HG02973 (cell line): ENCODE measurements at regions not wholly inside any gene's neighbourhood (a gene's known extent, or its start where the extent isn't known, plus 50 kb on each side); places are given as distances from the start of the nearest gene placed in this dataset.
A peak's percentile ranks its signal among the peaks of the same experiment; 100 is the strongest.
"Not testable (repeated sequence)": the region's sequence is repeated elsewhere in the genome, so short reads cannot be mapped to it uniquely, and the experiment has no call there.

Experiments used
- ATAC-seq: cut with Tn5 transposase; IDR thresholded peaks from one replicate; pipeline ENCODE4 v1.9.1; 2021; ENCODE audit warnings: moderate library complexity; ENCODE audit not compliant: unreplicated experiment

DNA sequence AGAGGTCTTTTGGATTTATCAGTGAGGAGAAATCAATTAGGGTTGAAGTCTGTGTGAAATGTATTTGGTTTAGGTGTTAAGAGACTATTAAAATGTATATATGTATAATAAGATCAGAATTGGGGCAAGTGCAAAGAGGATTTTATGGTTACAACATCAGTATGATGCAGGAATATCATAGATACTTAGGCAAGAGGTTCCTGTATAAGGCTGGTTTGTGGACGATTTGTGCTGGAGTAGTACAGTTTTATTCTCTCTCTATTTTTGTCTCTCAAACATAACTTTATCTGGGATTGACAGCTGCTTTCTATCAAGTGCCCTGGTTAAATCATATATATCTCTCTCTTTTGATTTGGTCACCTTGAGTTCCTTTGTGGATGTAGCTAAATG lies 142.5 kb downstream of the CTH start:
- no peak for ATAC-seq

DNA sequence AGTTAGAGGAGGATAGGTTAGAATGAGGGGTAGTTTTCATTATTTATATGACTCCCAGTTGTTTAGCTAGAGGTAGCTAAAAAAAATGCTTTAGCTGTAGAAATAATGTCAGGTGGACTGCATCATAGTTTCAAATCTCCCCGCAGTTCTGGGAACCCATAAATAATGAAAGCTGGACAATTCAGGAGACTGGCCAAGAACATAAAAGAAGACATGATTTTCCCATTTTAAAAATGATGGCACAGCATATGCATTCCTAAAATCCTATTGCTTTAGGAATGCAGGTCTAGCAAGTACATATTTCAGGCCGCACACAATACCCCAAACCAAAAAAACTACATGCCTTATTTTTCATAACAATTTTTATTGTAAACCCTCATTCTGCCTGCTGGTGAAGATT lies 143.3 kb downstream of the CTH start:
- no peak for ATAC-seq

DNA sequence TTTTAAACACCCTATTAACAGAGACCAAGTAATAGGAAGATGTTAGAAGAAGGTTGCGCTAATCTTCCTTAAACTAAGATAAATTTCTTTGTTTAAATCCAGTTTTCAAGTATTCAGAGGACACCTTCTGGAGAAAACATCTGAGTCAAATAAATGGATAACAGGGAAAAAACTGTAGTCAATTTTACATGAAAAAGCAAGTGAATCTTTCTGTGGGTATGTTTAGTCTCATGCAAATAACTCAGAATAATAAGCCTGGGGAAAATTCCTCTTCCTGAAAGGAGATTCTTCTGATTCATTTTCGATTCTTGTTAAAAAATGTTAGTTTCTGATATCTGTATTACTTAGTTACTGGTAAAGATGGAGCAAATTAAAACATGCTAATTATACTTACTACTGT lies 145.5 kb downstream of the CTH start:
- ATAC-seq: no peak

DNA sequence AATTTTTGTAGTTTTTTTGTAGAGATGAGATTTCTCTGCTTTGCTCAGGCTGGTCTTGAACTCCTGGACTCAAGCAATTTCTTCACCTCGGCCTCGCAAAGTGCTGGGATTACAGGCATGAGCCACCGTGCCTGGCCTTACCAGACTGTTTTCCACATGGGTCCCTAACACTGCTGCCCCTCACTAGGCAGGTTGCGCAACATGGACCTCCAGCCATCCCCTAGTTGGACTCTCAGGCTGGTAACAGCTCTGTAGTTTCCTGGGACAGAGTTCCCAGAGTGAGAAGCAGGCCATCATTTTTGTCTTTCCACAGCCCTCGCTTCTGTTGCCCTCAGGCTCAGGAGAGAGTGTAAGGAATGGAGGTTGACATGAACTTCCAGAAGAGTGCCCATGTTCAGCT lies 156.1 kb downstream of the CTH start:
- ATAC-seq: no peak

DNA sequence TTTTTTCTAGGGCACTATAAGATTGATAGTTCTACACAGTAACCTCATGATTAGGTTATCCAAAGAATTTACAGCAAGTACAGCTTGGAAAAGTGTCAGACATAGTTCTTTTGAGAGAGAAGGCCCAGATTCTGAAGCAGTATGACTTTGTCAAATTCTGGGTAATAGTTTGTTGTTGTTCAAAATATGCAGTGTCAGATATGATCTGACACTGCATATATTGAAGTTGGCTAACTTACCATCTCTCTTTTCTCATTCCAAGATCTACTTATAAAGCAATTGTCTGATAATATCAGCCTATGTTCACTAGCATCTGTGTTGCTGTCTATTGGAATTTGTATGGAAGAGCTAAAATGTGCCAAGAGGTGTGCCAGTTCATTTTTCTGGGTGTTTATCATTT lies 160.1 kb downstream of the CTH start:
- no peak for ATAC-seq

DNA sequence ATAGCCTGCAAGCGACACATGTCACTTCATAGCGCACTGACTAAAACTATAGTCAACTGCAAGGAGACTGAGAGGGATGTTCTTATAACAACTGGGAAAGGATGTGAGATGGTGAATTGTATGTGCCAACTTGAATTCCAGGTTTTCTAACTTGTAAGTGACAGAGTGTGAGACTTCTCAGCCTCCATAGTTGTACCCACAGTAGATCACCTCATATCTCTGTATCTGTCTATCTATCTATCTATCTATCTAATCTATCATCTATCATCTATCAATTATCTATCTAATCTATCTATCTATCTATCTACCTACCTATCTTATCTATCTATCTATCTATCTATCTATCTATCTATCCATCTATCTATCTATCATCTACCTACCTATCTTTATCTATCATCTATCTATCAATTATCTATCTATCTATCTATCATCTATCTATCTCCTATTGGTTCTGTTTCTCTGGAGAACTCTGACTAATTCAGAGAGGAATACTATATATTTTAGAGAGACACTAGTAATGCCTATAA lies 162.3 kb downstream of the CTH start:
- no peak for ATAC-seq

DNA sequence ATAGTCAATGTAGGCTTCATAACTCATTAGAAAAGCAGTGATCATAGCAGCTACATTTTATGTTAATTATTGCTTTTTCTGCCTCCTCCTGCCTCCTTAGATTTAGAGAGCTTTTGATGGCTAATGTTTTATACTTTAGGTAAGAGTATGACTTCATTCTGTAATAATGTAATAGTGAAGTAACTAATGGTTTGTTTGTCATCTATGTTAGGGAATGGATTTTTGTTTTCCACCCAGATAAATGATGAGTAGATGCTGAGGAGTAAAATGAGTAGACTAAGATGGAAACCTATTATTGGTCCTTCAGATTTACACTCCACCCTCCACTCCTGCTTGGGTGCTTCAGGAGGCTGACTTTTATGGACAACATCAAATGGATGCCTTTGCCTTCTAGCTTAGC lies 170.6 kb downstream of the CTH start:
- ATAC-seq: no peak

DNA sequence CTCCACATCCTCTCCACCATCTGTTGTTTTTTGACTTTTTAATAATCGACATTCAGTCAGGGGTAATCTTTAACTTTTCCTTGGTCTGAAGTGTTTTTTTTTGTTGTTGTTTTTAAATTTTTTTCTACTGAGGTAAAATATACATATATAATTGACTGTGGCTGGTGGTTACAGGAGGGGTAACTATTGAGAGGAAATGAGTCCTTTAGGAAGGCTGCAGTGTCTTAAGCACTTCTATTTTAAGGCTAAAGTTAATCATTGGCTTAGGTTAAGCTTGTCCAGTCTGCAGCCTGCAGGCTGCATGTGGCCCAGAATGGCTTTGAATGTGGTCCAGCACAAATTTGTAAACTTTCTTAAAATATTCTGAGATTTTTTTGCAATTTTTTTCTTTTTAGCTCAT lies 172.5 kb downstream of the CTH start:
- peak; percentile 62 for ATAC-seq

DNA sequence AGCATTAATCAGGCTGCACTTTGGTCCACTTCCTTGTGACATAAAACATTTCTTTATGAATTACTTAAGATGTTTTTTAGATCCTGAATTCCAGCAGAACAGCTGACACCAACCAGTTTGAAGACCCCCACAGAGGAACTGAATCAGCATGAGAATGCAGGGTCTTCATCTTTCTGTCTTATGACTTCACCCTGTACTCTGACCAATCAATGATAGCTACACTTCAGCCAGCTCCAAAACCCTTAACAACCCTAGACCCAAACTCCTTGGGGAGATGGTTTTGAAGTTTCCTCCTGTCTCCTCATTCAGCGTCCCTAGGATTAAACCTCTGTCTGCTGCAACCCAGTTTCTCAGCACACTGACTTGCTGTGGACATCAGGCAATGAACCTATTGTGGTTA lies 175.0 kb downstream of the CTH start:
- ATAC-seq: no peak

DNA sequence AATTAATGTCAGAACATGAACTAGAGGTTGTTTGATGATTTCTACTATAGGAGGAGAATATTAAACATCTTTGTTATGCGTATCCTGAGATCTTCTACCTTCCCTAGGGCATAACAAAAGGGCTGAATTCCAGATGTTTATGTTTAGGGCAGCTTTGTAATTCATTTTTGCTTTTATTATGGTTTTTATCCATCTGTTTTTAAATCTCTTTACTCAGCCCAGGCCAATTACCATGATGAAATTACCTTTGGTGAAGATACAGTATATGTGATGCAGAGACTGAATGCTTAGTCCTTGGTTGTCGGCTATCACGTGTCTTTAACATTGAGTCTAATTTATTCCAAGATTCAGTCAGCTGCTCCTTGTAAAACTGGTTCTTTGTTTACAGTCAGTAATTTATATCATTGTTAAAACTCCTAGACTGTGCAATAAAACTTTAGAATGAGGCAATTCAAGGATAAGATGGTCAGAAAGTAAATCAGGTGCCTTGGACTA lies 176.9 kb downstream of the CTH start:
- no peak for ATAC-seq

DNA sequence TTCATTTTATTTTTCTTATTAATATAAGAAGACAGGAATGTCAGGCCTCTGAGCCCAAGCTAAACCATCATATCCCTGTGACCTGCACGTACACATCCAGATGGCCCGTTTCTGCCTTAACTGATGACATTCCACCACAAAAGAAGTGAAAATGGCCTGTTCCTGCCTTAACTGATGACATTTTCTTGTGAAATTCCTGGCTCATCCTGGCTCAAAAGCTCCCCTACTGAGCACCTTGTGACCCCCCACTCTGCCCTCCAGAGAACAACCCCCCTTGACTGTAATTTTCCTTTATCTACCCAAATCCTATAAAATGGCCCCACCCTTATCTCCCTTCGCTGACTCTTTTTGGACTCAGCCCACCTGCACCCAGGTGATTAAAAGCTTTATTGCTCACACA lies 182.5 kb downstream of the CTH start:
- ATAC-seq: not testable (repeated sequence)

DNA sequence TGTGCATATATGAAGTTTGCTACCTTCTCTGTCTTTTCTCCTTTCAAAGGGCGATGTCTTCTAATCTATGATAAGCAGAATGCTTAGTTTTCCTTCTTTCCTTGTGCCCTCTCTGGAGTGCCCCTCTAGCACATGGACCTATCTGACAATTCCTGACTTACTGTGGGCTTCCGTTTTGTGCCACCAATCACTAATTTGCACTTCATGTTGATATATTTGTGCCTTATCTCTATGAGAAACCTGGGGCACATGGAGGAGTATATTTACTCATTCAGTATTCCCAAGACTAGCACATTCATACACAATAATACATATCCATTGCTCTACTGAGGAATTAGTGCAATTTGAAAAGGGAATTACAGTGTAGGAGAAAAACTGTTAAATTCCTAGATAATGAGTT lies 197.7 kb downstream of the CTH start:
- ATAC-seq: no peak

DNA sequence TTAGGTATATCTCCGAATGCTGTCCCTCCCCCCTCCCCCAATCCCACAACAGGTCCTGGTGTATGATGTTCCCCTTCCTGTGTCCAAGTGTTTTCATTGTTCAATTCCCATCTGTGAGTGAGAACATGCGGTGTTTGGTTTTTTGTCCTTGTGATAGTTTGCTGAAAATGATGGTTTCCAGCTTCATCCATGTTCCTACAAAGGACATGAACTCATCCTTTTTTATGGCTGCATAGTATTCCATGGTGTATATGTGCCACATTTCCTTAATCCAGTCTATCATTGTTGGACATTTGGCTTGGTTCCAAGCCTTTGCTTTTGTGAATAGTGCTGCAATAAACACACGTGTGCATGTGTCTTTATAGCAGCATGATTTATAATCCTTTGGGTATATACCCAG lies 199.1 kb downstream of the CTH start:
- not testable (repeated sequence) for ATAC-seq

DNA sequence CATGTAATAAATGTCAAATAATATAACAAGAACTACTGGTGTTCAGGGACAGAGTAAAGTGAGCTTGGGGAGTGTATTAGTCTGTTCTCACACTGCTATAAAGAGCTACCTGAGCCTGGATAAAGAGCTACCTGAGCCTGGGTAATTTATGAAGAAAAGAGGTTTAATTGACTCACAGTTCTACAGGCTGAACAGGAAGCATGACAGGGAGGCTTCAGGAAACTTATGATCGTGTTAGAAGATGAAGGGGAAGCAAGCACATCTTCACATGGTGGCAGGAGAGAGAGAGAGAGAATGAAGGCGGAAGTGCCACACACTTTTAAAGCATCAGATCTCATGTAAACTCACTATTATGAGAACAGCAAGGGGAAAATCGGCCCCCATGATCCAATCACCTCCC lies 205.9 kb downstream of the CTH start:
- ATAC-seq: no peak

DNA sequence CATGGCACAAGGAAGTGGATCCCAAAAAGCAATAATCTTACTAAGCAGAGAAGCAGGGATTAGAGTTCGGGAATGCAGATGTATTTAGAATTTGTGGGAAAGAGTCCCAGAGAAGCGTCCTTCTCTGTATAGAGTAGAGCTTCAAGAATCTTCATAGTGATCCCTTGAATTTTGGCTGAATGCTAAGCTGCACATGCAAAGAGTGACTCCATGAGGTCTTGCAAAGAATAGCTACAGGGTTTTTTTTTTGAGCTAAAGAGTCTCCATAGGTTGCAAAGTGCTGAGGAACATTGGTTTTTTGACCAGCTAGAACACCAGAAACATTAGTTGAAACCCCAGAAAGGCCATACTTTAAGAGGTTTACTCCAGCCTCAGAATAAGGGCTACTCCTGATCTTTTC lies 206.7 kb downstream of the CTH start:
- ATAC-seq: no peak

DNA sequence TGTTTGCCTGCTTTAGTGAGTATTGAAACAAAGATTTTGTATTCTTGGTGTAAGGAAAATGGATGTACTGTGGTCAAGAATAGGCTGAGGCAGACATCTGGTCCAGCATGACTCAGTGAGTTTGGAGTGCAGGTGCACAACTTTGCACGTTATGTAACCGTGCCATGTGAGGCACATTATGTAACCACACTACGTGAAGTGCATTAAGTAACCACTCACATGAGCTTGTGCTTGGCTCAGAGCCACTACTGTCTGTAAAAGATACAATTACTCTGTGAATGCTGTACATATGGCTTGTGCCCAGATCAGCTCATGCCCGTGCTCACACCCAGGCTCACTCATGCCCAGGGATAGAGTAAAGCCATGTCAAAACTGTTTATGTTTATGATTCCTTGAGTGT lies 216.8 kb downstream of the CTH start:
- ATAC-seq: no peak

DNA sequence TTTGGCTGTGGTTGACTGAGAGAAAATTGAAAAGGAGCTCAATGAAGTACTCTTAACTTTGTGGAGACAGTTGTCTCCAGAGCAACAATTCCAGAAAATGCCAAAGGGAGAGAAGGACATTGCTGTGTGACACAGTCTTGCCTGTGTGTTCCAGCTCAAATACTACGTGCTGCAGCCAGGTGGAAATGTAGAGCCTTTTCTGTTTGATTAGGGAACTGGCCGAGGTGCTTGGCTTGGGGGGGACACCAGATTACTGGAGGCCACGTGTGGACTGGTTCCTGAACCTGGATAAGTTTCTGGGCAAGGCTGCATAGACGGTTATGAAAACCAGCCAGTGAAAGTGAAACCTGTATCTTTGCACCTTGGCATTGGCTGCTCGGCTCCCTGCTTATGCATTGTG lies 217.9 kb downstream of the CTH start:
- no peak for ATAC-seq

DNA sequence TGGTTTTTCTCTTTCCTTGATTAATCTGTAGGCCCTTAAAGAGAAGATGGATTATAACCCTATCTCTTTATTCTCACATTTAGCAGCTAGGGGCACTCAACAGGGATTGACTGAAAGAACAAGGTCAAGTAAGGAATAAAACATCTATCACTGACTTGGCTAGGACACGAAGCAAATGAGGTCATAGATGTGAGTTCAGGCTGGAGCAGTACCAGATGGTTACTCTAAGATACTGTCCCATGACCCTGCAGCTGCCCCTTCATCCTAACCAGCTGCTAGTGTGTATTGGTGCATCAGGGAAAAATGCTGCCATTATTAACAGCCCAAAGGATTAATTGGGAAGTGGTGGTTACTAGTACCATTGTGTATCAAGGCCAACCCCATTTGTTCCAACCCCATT lies 221.9 kb downstream of the CTH start:
- no peak for ATAC-seq

DNA sequence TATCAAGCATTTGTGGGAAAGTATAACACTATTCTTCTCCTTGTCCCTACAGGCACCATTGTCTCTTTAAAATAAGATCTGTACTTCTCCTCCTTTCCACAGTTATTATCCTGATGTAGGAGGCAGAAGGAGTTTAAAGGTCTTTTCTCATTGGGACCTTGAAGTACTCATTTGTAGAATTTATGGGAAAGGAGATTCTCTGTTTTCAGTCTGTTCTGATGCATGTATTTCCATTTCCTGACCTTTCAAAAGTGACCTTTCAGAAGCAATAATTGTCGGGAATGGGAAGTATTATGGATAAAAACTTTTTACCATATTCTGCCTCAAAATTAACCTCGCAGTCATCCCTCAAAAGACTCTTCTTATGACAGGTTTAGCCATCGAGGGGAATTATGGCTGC lies 224.8 kb downstream of the CTH start:
- ATAC-seq: no peak

DNA sequence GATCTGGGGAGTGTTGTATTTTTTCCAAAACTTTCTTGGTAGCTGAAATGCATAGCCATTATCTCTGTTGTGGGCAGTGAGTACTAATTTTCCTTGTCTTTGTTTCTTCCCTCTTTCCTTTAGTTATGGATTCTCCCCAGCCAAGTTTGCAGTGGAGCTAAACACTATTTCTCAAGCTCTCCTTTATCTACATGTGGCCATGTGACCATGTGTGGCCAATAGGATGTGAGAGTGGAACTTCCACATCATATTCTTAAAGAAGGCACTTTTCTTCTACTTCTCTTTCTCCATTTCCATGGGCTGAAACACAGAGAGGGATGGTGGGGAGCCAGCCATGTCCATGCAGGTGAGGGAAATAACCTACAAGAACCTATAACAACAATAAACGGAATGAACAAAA lies 230.8 kb downstream of the CTH start:
- ATAC-seq: no peak

DNA sequence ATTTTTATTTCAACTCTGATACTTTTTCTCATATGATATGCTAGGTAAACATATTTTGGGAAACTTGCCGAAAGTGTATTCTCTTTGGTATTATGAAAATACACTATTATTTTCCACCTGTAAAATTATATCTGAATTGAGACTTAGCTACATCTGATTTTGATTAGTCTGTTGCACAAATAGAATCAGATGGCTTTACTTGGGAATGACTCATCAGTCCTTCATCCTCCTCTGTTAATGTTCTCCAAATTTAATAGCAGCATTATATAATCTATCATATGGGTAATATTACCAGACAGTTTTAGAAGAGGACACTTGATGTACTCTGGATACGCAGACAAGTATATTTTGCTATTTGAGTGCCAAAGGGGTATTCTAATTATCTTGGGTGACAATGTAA lies 245.3 kb downstream of the CTH start:
- no peak for ATAC-seq

DNA sequence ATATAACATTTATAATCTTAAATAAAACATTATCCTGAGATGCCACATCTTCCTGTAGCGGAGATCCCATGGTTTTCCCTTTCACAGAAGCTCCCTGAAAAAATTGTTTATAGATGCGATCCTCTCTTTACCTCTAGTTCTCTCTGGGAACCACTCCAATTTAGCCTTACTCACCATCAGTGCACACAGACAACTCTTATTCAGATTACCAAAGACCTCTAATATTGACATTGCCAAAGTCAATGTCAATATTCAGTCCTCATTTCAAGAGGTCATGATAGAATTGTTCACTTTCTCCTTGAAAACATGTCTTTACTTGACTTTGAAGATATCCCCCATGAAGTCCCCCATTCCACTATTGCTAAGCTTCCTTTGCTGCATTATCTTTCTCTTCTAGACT lies 248.8 kb downstream of the CTH start:
- no peak for ATAC-seq

DNA sequence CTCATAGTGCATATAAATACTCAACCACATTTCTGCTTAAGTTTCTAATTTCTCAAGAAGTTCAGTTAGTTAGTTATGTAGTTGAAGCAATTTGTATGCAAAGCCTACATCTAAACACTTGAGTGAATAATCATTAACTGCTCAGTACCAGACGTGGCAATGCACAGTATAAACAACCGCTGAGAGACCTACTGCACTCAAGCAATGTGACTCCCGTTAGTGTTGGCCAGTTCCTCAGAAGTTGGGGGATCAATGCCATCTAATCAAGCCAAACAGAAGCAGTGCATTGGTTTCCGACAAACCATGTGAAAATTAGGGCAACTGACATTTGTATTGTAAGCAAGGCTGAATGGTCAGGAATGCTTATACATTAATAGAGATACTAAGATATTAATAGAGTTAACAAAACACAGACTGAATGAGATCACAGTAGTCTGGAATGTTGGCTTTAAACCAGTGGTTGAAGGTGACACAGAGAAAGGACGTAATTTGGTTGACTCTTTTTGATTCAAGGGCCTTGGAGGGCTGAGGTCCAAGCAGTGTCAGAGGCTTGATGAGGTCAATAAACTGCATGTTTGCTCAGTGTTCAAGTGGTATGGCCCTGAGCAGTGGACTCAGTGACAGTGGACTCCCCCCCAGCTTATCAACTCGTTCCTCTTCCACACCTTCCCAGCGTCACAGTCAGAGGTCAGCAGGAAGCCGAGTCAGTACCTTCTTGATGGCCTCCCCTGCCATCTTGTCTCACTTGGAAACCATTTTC lies 255.5 kb downstream of the CTH start:
- no peak for ATAC-seq
